Fibroblast of skin of left biceps (primary cell): ENCODE measurements at regions not wholly inside any gene's neighbourhood (a gene's known extent, or its start where the extent isn't known, plus 50 kb on each side); places are given as distances from the start of the nearest gene placed in this dataset.
"Not testable (repeated sequence)": the region's sequence is repeated elsewhere in the genome, so short reads cannot be mapped to it uniquely, and the experiment has no call there.

Experiments used
- DNase-seq, 2 experiments: peaks; one replicate each; pipeline ENCODE4 v3.0.0-alpha.2; 2013; ENCODE audit warnings: low read depth in 2 of 2

DNA sequence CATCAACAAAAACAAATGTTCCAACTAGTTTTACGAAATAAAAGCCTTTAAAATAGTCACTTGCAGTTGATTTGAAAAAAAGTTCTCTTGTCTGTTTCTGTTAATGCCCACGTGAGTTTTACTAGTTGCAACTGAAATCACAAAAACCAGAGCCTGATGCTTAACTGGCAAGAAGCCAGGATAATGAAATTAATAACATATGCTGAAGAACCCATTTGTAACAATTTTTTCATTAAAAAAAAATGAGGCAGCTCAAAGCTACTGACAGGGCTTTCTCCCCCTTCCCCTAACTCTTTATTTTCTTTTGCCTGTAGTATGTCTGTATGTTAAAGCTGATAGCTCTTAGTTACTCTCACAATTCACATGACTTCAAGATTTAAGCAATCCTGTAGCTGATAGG lies 132.7 kb upstream of the EYA4 start:
- peak; percentile 33 to 42 for DNase-seq

GRCh38 chr6:133114973-133115372 lies 126.2 kb upstream of the EYA4 start:
- DNase-seq: no peak

DNA sequence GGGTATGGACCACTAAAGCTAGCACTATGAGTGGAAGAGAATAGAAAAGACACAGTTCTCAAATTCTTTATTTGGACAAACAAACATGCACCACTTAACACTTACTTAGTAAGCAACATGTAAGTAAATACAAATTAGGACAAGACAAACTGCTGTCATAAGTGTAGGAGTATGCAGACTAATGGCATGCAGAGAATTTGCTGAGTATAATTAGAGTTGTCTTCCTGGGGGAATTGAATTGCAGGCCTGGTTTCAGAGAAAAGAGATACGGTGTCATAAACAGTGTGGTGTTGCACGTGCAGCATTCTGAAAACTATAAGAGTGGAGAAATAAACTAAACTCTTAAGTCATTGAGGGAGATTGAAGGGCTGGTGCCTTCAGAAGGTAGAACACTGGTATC lies 125.2 kb upstream of the EYA4 start:
- no peak for DNase-seq

DNA sequence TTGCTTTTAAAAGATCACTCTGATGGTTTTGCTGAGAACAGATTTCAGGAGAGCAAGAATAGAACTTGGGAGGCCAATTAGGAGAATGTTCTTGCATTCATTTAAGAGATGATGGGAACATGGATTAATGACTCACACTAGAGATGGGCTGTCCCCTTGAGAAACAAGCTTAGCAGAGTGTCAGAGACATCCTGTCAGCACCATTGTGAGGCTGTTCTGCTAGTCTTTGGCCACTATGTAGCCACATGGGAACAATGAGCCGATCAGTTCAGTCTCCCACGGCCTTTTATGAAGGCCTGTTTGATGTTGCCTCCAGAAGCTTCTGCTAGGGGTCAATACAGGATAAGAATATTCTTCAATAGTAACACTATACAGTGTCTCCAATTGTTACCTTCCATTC lies 113.0 kb upstream of the EYA4 start:
- peak in 1 of 2 experiments; percentile 7 for DNase-seq

GRCh38 chr6:133129556-133129955 lies 111.6 kb upstream of the EYA4 start:
- DNase-seq: no peak

- peak in 1 of 2 experiments; percentile 8 for DNase-seq
Observed at GRCh38 chr6:133130863-133131262, 110.3 kb upstream of the EYA4 start.

GRCh38 chr6:133131621-133132465 lies 109.3 kb upstream of the EYA4 start:
- DNase-seq: peak in 1 of 2 experiments; percentile 4

- DNase-seq: no peak
Observed at GRCh38 chr6:133132466-133132971, 108.6 kb upstream of the EYA4 start.

GRCh38 chr6:133136177-133136880 lies 104.8 kb upstream of the EYA4 start:
- DNase-seq: no peak

GRCh38 chr6:133147470-133148184 lies 93.5 kb upstream of the EYA4 start:
- not testable (repeated sequence) for DNase-seq

- DNase-seq: no peak
Observed at GRCh38 chr6:133156689-133157088, 84.5 kb upstream of the EYA4 start.

GRCh38 chr6:133157995-133158394 lies 83.2 kb upstream of the EYA4 start:
- DNase-seq: no peak

GRCh38 chr6:133159255-133159795 lies 81.8 kb upstream of the EYA4 start:
- DNase-seq: no peak

GRCh38 chr6:133160536-133160935 lies 80.6 kb upstream of the EYA4 start:
- DNase-seq: no peak

DNA sequence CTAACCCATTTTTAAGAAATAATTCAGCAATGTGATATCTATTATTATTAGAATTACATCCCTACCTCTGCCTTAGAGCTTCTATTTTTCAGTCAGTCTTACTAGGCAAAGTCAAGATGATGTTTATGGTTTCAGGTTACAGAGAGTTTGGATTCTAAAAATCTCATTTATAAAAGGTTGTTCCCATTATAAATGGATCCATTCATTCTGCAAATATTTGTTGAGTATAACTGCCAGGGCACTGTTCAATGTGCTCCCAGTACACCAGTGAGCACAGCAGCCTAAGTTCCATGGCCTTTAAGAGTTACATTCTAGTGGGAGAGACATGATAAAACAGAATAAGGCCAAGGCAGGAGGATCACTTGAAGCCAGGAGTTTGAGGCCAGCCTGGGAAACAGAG lies 75.9 kb upstream of the EYA4 start:
- DNase-seq: no peak

DNA sequence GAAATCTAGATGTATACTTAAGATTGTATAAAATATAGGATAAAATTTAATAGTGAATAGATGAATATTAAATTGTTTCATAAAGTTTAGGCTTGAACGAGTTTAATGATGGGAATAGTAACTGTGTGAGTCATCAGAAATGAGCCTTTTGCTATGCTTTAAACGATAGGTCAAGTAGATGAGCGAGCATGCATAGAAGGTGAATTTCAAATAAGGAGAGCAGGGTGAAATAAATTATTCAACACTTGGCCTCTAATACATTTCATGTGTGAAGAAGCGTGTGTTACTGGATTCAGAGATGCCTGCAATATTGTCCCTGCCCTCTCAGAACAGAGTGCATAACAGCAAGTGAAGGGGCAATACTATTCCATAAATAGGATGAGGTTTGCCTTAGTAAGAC lies 74.4 kb upstream of the EYA4 start:
- DNase-seq: no peak

DNA sequence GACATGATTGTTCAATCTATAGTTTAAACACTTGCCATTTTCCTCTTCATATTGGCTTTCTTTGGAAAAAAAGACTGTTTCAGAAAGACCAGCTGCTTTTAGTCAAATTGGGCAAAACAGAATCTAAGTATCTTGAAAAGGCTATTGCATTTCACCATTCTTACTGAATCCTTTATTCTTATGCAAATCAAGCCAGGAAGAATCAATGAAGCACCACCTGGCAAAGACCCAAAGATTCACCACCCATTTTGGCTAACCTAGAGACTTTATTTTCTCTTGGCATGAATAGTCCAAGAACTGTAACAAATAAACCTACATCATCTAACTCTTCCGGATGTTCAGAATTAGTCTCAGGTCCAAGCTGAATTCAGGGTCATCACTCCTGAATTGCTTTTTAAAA lies 71.3 kb upstream of the EYA4 start:
- DNase-seq: no peak

DNA sequence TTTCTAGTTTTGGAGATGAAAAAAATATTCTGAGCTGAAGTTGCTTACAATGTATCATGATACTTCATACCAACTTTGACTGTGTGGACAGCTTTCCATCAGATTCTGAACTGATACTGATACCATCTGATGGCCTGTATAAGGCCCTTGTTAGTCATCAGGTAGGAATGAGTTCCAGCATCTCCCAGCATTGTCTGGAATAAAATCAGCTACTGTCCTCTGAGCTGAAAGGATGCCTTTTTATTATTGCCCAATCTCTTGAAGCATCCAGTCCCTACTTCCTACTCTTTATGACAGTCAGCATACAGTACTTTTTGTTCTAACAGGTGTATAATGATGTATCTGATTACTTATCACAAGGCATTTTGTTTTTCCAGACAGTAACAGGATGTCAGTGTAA lies 70.6 kb upstream of the EYA4 start:
- DNase-seq: no peak

DNA sequence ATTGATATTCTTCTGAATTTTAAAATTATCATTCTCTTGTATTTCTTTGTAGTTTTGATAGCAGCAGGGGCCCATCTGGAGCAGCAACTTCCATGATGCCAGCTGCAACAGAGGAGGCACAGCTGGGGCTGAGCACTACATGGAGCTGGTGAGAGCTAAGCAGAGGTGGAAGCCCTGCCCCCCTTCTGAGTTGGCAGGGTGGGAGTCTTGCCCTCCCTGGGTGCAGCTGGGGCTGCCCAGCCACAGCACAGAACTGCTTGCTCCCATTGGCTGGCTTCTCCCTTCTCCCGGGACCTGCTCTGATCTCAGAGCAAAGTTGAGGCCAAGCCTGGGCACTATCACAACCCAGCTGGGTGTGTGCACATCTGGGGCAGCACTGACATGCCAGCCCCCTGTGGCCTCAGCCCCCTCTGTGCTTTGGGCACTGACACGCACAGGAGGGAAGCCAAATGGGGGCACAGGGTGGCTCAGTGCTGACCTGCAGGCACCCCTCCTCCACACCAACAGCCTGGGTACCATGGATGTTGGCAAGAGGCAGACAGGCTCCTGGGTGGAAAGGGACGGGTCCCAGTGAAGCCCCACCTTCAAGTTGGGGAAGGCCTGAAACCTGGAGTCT lies 69.1 kb upstream of the EYA4 start:
- DNase-seq: no peak

- no peak for DNase-seq
Observed at GRCh38 chr6:133173276-133173675, 67.9 kb upstream of the EYA4 start.

GRCh38 chr6:133179481-133179880 lies 61.7 kb upstream of the EYA4 start:
- no peak for DNase-seq

- no peak for DNase-seq
Observed at GRCh38 chr6:133183691-133184090, 57.5 kb upstream of the EYA4 start.
